ENCODE measurements at regions not wholly inside any gene's neighbourhood (a gene's known extent, or its start where the extent isn't known, plus 50 kb on each side); places are given as distances from the start of the nearest gene placed in this dataset.

DNA sequence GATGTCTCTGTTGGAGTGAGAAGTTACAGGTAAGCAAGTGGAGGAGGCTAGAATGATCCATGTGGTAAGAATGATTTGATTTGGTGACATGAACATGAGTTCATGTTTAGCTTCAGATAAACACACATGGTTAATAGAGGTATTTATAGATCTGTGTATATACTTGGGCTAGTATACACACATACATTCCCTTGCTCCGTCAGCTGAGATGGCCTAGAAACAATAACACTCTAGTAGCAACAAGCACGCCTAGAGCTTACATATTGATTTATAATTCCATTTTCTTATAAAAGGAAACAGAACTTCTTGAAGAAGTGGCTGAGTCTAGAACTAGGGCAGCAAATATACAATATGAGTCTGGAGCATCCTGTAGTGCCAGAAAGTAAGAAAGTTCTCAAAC, 223.0 kb downstream of the RND3 start:
- no peak overlapping the region for H3K4me3 ChIP-seq (ENCODE audit: low read depth, low read length)
- no peaks in the 10 kb centered on the region for H3K36me3 ChIP-seq (ENCODE audit: control insufficient read depth, insufficient read depth, low read length)
- FAIRE-seq = peak; percentile 60
- TF ChIP-seq, protein P1, sequence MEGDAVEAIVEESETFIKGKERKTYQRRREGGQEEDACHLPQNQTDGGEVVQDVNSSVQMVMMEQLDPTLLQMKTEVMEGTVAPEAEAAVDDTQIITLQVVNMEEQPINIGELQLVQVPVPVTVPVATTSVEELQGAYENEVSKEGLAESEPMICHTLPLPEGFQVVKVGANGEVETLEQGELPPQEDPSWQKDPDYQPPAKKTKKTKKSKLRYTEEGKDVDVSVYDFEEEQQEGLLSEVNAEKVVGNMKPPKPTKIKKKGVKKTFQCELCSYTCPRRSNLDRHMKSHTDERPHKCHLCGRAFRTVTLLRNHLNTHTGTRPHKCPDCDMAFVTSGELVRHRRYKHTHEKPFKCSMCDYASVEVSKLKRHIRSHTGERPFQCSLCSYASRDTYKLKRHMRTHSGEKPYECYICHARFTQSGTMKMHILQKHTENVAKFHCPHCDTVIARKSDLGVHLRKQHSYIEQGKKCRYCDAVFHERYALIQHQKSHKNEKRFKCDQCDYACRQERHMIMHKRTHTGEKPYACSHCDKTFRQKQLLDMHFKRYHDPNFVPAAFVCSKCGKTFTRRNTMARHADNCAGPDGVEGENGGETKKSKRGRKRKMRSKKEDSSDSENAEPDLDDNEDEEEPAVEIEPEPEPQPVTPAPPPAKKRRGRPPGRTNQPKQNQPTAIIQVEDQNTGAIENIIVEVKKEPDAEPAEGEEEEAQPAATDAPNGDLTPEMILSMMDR (IDR thresholded peaks at IDR 0.05; ENCODE audit: insufficient read depth, low read length, severe bottlenecking) = no peak
- DNase-seq (ENCODE audit: low read depth) = no peak
- no peaks in the 10 kb centered on the region for H3K27me3 ChIP-seq (ENCODE audit: control insufficient read depth, insufficient read depth, low read length)

DNA sequence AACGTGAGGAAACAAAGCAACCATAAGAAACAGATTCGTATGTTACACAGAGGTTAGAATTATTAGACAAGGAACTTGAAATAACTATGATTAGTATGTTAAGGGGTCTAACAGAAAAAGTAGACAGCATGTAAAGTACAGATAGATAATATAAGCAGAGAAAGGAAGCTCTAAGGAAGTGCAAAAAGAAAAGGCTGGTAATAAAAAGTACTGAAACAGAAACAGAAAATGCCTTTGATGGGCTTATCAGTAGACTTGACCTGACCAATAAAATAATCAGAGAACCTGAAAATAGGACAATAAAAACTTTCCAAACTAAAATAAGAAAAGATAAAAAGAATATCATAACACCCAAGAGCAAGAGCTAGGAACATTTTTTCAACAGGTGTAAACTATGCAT, 225.8 kb downstream of the RND3 start:
- no peak for FAIRE-seq
- TF ChIP-seq, protein P1 (IDR thresholded peaks at IDR 0.05; ENCODE audit: insufficient read depth, low read length, severe bottlenecking) = no peak
- Histone ChIP-seq H3K4me3 (ENCODE audit: low read depth, low read length) (no peak overlapping the region), H3K27me3 (ENCODE audit: control insufficient read depth, insufficient read depth, low read length) (no peaks in the 10 kb centered on the region), H3K36me3 (ENCODE audit: control insufficient read depth, insufficient read depth, low read length) (no peaks in the 10 kb centered on the region)
- no peak for DNase-seq (ENCODE audit: low read depth)

DNA sequence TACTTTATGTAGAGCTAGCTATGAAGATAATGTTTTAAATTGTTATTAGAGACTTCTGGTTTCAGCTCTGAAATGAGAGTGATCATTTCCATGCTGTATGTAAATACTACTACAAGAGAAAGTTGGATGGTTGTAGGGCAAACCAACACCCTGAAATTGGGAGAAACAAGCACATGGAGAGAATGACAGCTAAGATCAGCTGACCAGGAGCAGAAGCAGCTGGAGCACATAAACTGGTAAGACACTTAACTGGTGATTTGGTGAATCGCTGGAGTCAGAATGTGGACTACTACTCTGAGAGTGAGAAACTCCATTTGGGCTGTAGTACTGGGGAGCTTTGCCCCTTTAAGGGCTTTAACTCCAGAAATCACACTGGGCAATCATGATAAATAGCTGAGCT, 226.8 kb downstream of the RND3 start:
- no peak for FAIRE-seq
- H3K36me3 ChIP-seq (ENCODE audit: control insufficient read depth, insufficient read depth, low read length) = no peaks in the 10 kb centered on the region
- H3K4me3 ChIP-seq (ENCODE audit: low read depth, low read length) = no peak overlapping the region
- H3K27me3 ChIP-seq (ENCODE audit: control insufficient read depth, insufficient read depth, low read length) = no peaks in the 10 kb centered on the region
- TF ChIP-seq, protein P1 (IDR thresholded peaks at IDR 0.05; ENCODE audit: insufficient read depth, low read length, severe bottlenecking) = no peak
- DNase-seq (ENCODE audit: low read depth) = no peak

DNA sequence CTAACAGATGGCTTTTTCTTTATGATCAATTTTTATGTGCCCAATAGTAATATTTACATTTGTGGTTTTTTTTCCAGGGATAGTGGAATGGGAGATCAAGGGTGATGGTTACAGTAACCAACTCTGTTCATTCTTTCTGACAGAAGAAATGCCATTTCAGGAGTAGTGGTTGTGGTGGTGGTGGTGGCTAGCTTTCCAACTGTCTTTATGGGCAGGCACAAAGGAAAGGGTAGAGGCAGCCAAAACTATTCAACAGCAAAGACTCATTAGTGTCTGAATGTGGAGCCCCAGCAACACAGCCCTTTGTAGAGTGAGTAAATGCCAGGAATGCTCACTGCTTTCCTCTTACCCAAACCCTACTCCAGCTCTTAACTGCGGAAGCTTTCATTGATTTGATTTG, 227.7 kb downstream of the RND3 start:
- TF ChIP-seq, protein P1 (IDR thresholded peaks at IDR 0.05; ENCODE audit: insufficient read depth, low read length, severe bottlenecking) = no peak
- Histone ChIP-seq H3K4me3 (ENCODE audit: low read depth, low read length) (no peak overlapping the region), H3K36me3 (ENCODE audit: control insufficient read depth, insufficient read depth, low read length) (no peaks in the 10 kb centered on the region), H3K27me3 (ENCODE audit: control insufficient read depth, insufficient read depth, low read length) (no peaks in the 10 kb centered on the region)
- FAIRE-seq (no peak), DNase-seq (ENCODE audit: low read depth) (no peak)

DNA sequence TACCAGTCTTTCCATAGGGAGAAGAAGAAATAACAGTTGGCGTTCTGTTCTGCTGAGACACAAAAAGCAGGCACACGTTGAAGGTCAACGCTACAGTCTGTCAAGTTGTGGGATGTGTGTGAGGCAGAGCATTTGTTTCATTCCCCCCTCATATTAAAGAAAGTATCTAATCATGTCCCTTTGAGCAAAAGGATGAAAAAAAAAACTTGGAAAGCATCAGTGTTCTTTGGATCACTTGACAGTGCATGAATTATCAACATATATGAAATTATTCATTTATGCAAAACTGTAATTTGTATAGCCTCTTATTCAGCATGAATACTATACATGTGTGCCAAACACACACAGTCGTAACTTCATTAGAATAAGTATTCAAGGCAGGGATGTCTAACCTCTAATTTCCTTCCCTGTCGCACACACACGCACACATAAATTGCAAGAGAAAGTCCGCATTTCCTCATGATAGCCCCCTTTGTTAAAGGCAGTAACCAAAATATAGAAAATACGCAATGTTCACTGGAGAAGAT, 228.6 kb downstream of the RND3 start:
- TF ChIP-seq, protein P1 (IDR thresholded peaks at IDR 0.05; ENCODE audit: insufficient read depth, low read length, severe bottlenecking) = no peak
- no peak for FAIRE-seq
- H3K27me3 ChIP-seq (ENCODE audit: control insufficient read depth, insufficient read depth, low read length) = no peaks in the 10 kb centered on the region
- H3K4me3 ChIP-seq (ENCODE audit: low read depth, low read length) = no peak overlapping the region
- DNase-seq (ENCODE audit: low read depth) = no peak
- no peaks in the 10 kb centered on the region for H3K36me3 ChIP-seq (ENCODE audit: control insufficient read depth, insufficient read depth, low read length)

DNA sequence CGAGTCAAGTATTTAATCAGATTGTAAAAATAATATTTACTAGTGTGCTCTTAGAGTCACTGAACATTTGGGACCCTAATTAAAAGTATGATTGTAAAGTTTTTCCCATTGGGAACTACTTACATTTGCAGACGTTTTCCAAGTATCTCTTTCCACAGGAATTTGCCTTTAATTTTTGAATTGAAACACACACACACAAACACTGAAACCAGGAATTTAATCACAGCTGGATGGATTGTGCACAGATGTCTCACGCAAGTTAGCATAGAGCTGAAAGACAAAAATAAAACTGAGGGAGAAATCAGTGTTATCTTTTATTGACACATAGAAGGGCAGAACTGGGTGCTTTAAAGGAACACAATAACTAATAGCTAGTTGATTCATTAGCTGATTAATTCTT, 230.7 kb downstream of the RND3 start:
- no peak for DNase-seq (ENCODE audit: low read depth)
- FAIRE-seq = no peak
- H3K27me3 ChIP-seq (ENCODE audit: control insufficient read depth, insufficient read depth, low read length) = no peaks in the 10 kb centered on the region
- TF ChIP-seq, protein P1 (IDR thresholded peaks at IDR 0.05; ENCODE audit: insufficient read depth, low read length, severe bottlenecking) = no peak
- no peaks in the 10 kb centered on the region for H3K36me3 ChIP-seq (ENCODE audit: control insufficient read depth, insufficient read depth, low read length)
- H3K4me3 ChIP-seq (ENCODE audit: low read depth, low read length) = no peak overlapping the region

All from bronchial epithelial cell (primary cell).